ENCODE measurements at regions not wholly inside any gene's neighbourhood (a gene's known extent, or its start where the extent isn't known, plus 50 kb on each side); places are given as distances from the start of the nearest gene placed in this dataset.

- Mint-ChIP-seq H3K36me3 (ENCODE audit: low read depth) (no peaks in the 10 kb centered on the region), H3K9me3 (no peaks in the 10 kb centered on the region), H3K4me1 (ENCODE audit: low read depth) (no peaks in the 10 kb centered on the region), H3K27ac (no peak overlapping the region), H3K27me3 (ENCODE audit: low read depth) (peaks cover 6% of the 10 kb centered on the region), H3K4me3 (no peak overlapping the region)
These were observed 182.2 kb upstream of the IL12A start for GRCh38 chr3:159806412-159806811.

GRCh38 chr3:159807137-159808040 lies 181.2 kb upstream of the IL12A start:
- Mint-ChIP-seq H3K4me1 (ENCODE audit: low read depth) (no peaks in the 10 kb centered on the region), H3K9me3 (no peaks in the 10 kb centered on the region), H3K4me3 (no peak overlapping the region), H3K36me3 (ENCODE audit: low read depth) (no peaks in the 10 kb centered on the region), H3K27me3 (ENCODE audit: low read depth) (peaks cover 4% of the 10 kb centered on the region), H3K27ac (no peak overlapping the region)

- no peaks in the 10 kb centered on the region for H3K36me3 Mint-ChIP-seq (ENCODE audit: low read depth)
- no peak overlapping the region for H3K27ac Mint-ChIP-seq
- H3K4me3 Mint-ChIP-seq: no peak overlapping the region
- no peaks in the 10 kb centered on the region for H3K27me3 Mint-ChIP-seq (ENCODE audit: low read depth)
- H3K9me3 Mint-ChIP-seq: no peaks in the 10 kb centered on the region
- H3K4me1 Mint-ChIP-seq (ENCODE audit: low read depth): peaks cover 2% of the 10 kb centered on the region
These were observed 174.7 kb upstream of the IL12A start for GRCh38 chr3:159813822-159814531.

- H3K36me3 Mint-ChIP-seq (ENCODE audit: low read depth): no peaks in the 10 kb centered on the region
- no peak overlapping the region for H3K4me3 Mint-ChIP-seq
- H3K27ac Mint-ChIP-seq: no peak overlapping the region
- no peaks in the 10 kb centered on the region for H3K27me3 Mint-ChIP-seq (ENCODE audit: low read depth)
- H3K4me1 Mint-ChIP-seq (ENCODE audit: low read depth): peaks cover 2% of the 10 kb centered on the region
- H3K9me3 Mint-ChIP-seq: no peaks in the 10 kb centered on the region
These were observed 172.1 kb upstream of the IL12A start for GRCh38 chr3:159816512-159816911.

GRCh38 chr3:159817126-159817525 lies 171.5 kb upstream of the IL12A start:
- no peak overlapping the region for H3K27ac Mint-ChIP-seq
- H3K36me3 Mint-ChIP-seq (ENCODE audit: low read depth): no peaks in the 10 kb centered on the region
- H3K9me3 Mint-ChIP-seq: no peaks in the 10 kb centered on the region
- H3K4me1 Mint-ChIP-seq (ENCODE audit: low read depth): peaks cover 2% of the 10 kb centered on the region
- H3K27me3 Mint-ChIP-seq (ENCODE audit: low read depth): peaks cover 1% of the 10 kb centered on the region
- H3K4me3 Mint-ChIP-seq: no peak overlapping the region

- Mint-ChIP-seq H3K27ac (no peak overlapping the region), H3K9me3 (no peaks in the 10 kb centered on the region), H3K4me1 (ENCODE audit: low read depth) (peaks cover 2% of the 10 kb centered on the region), H3K36me3 (ENCODE audit: low read depth) (no peaks in the 10 kb centered on the region), H3K27me3 (ENCODE audit: low read depth) (peaks cover 4% of the 10 kb centered on the region), H3K4me3 (no peak overlapping the region)
These were observed 171.1 kb upstream of the IL12A start for GRCh38 chr3:159817571-159817970.

- Mint-ChIP-seq H3K4me3 (no peak overlapping the region), H3K9me3 (no peaks in the 10 kb centered on the region), H3K27ac (no peak overlapping the region), H3K36me3 (ENCODE audit: low read depth) (no peaks in the 10 kb centered on the region), H3K27me3 (ENCODE audit: low read depth) (peaks cover 4% of the 10 kb centered on the region), H3K4me1 (ENCODE audit: low read depth) (peaks cover 2% of the 10 kb centered on the region)
These were observed 170.2 kb upstream of the IL12A start for GRCh38 chr3:159818399-159818798.

- Mint-ChIP-seq H3K27me3 (ENCODE audit: low read depth) (peaks cover 4% of the 10 kb centered on the region), H3K27ac (no peak overlapping the region), H3K9me3 (no peaks in the 10 kb centered on the region), H3K4me3 (no peak overlapping the region), H3K36me3 (ENCODE audit: low read depth) (no peaks in the 10 kb centered on the region), H3K4me1 (ENCODE audit: low read depth) (peaks cover 2% of the 10 kb centered on the region)
These were observed 169.6 kb upstream of the IL12A start for GRCh38 chr3:159818997-159819500.

- H3K36me3 Mint-ChIP-seq (ENCODE audit: low read depth): no peaks in the 10 kb centered on the region
- H3K4me3 Mint-ChIP-seq: no peak overlapping the region
- H3K27me3 Mint-ChIP-seq (ENCODE audit: low read depth): peaks cover 4% of the 10 kb centered on the region
- no peak overlapping the region for H3K27ac Mint-ChIP-seq
- no peaks in the 10 kb centered on the region for H3K9me3 Mint-ChIP-seq
- no peaks in the 10 kb centered on the region for H3K4me1 Mint-ChIP-seq (ENCODE audit: low read depth)
These were observed 169.0 kb upstream of the IL12A start for GRCh38 chr3:159819676-159820075.

GRCh38 chr3:159821110-159821509 lies 167.5 kb upstream of the IL12A start:
- Mint-ChIP-seq H3K27me3 (ENCODE audit: low read depth) (peaks cover 4% of the 10 kb centered on the region), H3K4me3 (no peak overlapping the region), H3K27ac (no peak overlapping the region), H3K4me1 (ENCODE audit: low read depth) (no peaks in the 10 kb centered on the region), H3K36me3 (ENCODE audit: low read depth) (no peaks in the 10 kb centered on the region), H3K9me3 (no peaks in the 10 kb centered on the region)

- Mint-ChIP-seq H3K4me3 (no peak overlapping the region), H3K27ac (no peak overlapping the region), H3K4me1 (ENCODE audit: low read depth) (no peaks in the 10 kb centered on the region), H3K36me3 (ENCODE audit: low read depth) (no peaks in the 10 kb centered on the region), H3K9me3 (no peaks in the 10 kb centered on the region), H3K27me3 (ENCODE audit: low read depth) (peaks cover 4% of the 10 kb centered on the region)
These were observed 166.9 kb upstream of the IL12A start for GRCh38 chr3:159821736-159822135.

- Mint-ChIP-seq H3K9me3 (no peaks in the 10 kb centered on the region), H3K4me1 (ENCODE audit: low read depth) (no peaks in the 10 kb centered on the region), H3K36me3 (ENCODE audit: low read depth) (no peaks in the 10 kb centered on the region), H3K4me3 (no peak overlapping the region), H3K27ac (no peak overlapping the region), H3K27me3 (ENCODE audit: low read depth) (peaks cover 4% of the 10 kb centered on the region)
These were observed 164.9 kb upstream of the IL12A start for GRCh38 chr3:159823780-159824179.

GRCh38 chr3:159824333-159824732 lies 164.3 kb upstream of the IL12A start:
- no peak overlapping the region for H3K4me3 Mint-ChIP-seq
- no peaks in the 10 kb centered on the region for H3K9me3 Mint-ChIP-seq
- H3K27ac Mint-ChIP-seq: no peak overlapping the region
- no peaks in the 10 kb centered on the region for H3K36me3 Mint-ChIP-seq (ENCODE audit: low read depth)
- no peaks in the 10 kb centered on the region for H3K4me1 Mint-ChIP-seq (ENCODE audit: low read depth)
- peaks cover 4% of the 10 kb centered on the region for H3K27me3 Mint-ChIP-seq (ENCODE audit: low read depth)

- Mint-ChIP-seq H3K36me3 (ENCODE audit: low read depth) (no peaks in the 10 kb centered on the region), H3K27ac (no peak overlapping the region), H3K9me3 (no peaks in the 10 kb centered on the region), H3K27me3 (ENCODE audit: low read depth) (peaks cover 4% of the 10 kb centered on the region), H3K4me3 (no peak overlapping the region), H3K4me1 (ENCODE audit: low read depth) (no peaks in the 10 kb centered on the region)
These were observed 163.3 kb upstream of the IL12A start for GRCh38 chr3:159825216-159825854.

Data from T-helper 1 cell treated with Interleukin-12 subunit alpha and Interleukin-12 subunit beta and Interleukin-4 antibody, amounts not matched to agents 30 μg/mL and 1 μg/mL, for 36 hours (primary cell).